AG04449 (cell line): ENCODE measurements at regions not wholly inside any gene's neighbourhood (a gene's known extent, or its start where the extent isn't known, plus 50 kb on each side); places are given as distances from the start of the nearest gene placed in this dataset.

Experiments used
- CTCF ChIA-PET: fragments of 350-600 bp; formaldehyde crosslinking; extraction: SDS; loops from one replicate; lab custom pipeline; 2021; ENCODE audit warnings: antibody characterized with exemption; lab: Yijun Ruan, JAX
- POLR2A ChIA-PET: fragments of 400-600, 350-600 bp; formaldehyde crosslinking; extraction: SDS; loops from one replicate; lab custom pipeline; 2020; ENCODE audit warnings: antibody characterized with exemption, inconsistent platforms; lab: Yijun Ruan, JAX
- DNase-seq: peaks from one replicate; pipeline ENCODE4 v3.0.0-alpha.2; 2010; ENCODE audit warnings: low read depth, low spot score
- H3K4me3 ChIP-seq: 2 replicates; pipeline ENCODE4 v1.5.1; 2011; ENCODE audit warnings: low read depth, mild to moderate bottlenecking, control low read depth, low read length
- TF ChIP-seq, protein P1 (sequence below): IDR thresholded peaks from one replicate; pipeline ENCODE4 v1.5.1; 2011; ENCODE audit warnings: mild to moderate bottlenecking, moderate library complexity, low read length, control low read depth, inconsistent platforms; ENCODE audit not compliant: insufficient read depth; ENCODE audit errors: missing control alignments

DNA sequence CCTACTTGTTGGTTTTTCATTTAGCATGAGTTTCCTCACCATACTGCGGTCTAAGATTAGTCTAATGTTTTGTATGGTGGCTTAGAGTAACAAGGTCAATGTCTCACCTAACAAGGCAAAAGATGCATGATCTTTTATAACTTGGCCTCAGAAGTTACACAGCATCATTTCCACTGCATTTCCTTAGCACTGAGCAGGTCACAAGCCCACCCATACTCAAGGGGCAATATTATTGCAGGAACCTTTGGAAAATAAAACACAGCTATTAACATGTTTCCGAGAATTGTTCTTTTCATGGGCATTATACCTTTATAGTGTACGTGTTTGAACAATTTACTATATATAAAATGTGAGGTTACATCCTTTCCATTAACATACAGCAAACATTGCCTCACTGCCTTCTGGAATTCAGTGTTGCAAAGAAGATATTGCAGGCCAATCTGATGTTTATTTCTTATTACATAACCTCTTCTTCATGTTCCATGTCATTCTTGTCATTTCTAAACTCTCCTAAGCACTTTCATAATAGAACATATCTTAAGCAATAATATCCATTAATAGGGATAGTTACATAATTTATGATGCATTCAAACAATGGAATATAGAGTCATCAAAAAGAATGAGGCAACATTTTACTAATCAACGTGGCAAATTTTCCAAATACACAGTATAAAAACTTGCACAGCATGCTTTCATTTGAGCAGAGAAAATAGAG lies 153.8 kb downstream of the AREG start:
- TF ChIP-seq, protein P1, sequence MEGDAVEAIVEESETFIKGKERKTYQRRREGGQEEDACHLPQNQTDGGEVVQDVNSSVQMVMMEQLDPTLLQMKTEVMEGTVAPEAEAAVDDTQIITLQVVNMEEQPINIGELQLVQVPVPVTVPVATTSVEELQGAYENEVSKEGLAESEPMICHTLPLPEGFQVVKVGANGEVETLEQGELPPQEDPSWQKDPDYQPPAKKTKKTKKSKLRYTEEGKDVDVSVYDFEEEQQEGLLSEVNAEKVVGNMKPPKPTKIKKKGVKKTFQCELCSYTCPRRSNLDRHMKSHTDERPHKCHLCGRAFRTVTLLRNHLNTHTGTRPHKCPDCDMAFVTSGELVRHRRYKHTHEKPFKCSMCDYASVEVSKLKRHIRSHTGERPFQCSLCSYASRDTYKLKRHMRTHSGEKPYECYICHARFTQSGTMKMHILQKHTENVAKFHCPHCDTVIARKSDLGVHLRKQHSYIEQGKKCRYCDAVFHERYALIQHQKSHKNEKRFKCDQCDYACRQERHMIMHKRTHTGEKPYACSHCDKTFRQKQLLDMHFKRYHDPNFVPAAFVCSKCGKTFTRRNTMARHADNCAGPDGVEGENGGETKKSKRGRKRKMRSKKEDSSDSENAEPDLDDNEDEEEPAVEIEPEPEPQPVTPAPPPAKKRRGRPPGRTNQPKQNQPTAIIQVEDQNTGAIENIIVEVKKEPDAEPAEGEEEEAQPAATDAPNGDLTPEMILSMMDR = no peak
- ChIA-PET CTCF (no interaction called here), POLR2A (no interaction called here)
- DNase-seq = no peak
- H3K4me3 ChIP-seq = no peak overlapping the region

DNA sequence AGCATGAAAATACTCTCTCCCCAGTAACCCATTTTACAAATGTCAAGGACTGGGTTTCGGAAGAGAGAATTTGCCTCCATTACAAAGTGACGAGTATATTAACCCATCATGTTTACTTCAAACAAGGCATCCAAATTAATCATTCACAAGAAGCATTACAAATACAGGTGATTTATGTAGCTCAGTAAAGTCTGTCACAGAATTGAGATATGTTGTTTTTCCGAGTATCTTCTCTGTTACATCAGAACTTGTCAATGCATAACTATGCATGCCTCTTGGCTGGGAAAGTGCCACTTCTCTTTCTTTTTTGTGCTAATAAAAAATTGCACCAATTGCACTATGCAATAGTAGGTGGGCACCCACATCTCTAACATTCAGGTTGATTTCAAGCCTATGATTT lies 158.2 kb downstream of the AREG start:
- POLR2A ChIA-PET = no interaction called here
- TF ChIP-seq, protein P1 = no peak
- DNase-seq = no peak

DNA sequence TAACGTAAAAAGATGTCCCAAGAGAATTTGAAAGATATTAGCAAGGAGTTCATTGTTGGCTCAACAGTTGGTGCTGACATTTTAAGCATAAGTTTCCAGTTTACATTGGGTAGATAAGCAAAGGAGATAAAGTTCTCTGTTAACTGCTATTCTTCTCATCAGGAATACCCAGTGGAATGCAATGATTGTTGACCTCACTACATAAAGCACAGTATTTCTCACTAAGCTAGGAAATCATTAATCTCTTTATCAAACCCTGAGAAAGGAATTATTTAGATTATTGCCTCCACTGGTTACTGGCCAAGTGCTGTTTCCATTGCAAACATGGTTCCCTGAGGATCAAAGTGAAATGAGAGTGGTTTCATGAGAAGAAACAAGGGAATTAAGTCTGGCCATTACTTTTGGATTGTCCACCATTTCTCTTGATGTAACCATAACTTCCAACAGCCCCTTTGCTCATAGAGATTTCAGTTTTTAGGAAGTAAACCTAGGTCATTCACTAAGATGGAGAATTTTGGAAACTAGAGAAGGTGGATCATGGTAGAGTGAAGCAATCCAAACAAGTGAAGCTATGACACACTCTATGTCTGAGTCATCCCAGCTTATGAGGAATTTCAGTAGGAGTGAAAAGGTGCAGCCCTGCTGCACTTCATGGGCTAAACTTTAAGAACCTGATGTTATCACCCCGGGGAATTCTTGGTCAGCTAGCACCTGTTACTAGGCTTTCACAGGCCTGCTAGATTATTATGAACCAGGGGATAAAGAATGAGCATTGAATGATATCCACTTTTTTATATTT lies 163.4 kb downstream of the AREG start:
- DNase-seq = no peak
- H3K4me3 ChIP-seq = no peak overlapping the region
- CTCF ChIA-PET = no interaction called here
- TF ChIP-seq, protein P1 = no peak
- POLR2A ChIA-PET = no interaction called here

More for the DNA sequence above, 158.2 kb downstream of the AREG start:
- no peak overlapping the region for H3K4me3 ChIP-seq
- CTCF ChIA-PET = interaction anchor here (1.3 kb wide), 1 partner anchor 11 kb away, joined by 3 read pairs; no protein-coding TSS in a partner anchor

DNA sequence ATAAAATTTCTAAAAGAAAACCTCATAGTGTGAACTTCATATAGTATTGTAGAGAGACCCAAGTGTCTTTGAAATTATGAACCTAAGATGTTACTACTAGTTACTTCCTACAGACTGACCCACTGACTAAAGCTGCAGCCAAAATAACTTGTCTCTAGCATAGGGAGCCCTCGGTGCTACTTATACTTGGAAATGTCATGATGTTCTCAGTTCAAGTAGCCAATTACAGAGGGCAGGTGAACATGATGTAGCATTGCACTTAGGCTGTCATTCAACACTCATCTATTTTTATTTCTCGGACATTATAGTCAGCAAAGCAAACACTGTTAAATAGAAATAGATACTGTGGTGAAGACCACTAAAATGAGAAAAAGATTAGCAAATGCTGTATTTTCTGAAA lies 165.6 kb downstream of the AREG start:
- TF ChIP-seq, protein P1 = no peak
- ChIA-PET POLR2A (no interaction called here), CTCF (no interaction called here)
- no peak for DNase-seq
- no peak overlapping the region for H3K4me3 ChIP-seq

DNA sequence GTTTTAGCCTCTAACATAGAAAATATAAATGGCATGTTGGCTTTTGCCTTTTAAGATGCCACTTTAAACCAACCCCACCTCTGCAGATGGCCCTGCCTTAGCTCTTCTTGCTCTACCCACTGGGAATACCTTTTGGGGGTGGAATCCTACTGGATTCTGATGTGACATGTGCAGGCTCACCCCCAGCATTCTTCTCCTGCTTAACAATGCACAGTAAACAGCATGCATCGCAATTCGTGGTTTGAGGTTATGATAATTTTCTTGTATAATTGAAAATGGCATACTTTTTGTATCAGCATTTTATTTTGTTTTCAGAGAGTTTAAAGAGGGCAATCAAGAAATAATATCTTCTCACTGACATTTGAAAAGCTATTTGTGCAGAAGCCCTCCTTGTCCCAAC lies 167.9 kb downstream of the AREG start:
- no peak overlapping the region for H3K4me3 ChIP-seq
- TF ChIP-seq, protein P1 = no peak
- ChIA-PET POLR2A (no interaction called here), CTCF (interaction anchor here (1.9 kb wide), 1 partner anchor 236 kb away, joined by 5 read pairs; no protein-coding TSS in a partner anchor)
- DNase-seq = no peak

DNA sequence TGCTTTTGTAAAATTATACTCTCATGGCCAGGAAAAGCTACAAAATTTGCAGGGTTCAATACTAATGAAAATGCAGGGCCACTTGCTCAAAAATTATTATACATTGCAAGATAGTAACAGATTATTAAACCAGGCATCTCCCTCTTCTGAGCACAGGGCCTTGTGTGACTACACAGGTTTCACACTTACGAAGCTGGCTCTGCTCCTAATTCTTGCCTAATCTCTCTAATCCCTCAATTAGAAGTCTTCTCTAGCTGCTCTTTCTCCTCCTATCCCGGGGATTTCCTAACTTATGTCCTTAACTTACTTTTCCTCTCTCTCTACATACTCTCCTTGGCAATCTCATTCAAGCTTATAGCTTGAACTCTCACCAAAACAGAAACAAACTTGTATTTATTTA lies 168.3 kb downstream of the AREG start:
- CTCF ChIA-PET = interaction anchor here (1.9 kb wide), 1 partner anchor 236 kb away, joined by 5 read pairs; no protein-coding TSS in a partner anchor
- DNase-seq = no peak
- no peak overlapping the region for H3K4me3 ChIP-seq
- TF ChIP-seq, protein P1 = no peak
- POLR2A ChIA-PET = no interaction called here
